ENCODE measurements at regions not wholly inside any gene's neighbourhood (a gene's known extent, or its start where the extent isn't known, plus 50 kb on each side); places are given as distances from the start of the nearest gene placed in this dataset.

GRCh38 chr1:25110036-25110435 is 122.3 kb downstream of the SYF2 start:
- intact Hi-C loops (cut with DNase I): no loop called here
- Histone ChIP-seq H3K9ac (ENCODE audit: low read length in 3 of 3) (no peak overlapping the region), H3K27ac (ENCODE audit: low read depth in 2 of 2, low read length in 2 of 2) (no peak overlapping the region), H3K4me3 (ENCODE audit: low read length in 3 of 3) (no peak overlapping the region), H3K36me3 (ENCODE audit: control insufficient read depth in 2 of 3, insufficient read depth in 3 of 3, low read length in 3 of 3) (no peaks in the 10 kb centered on the region), H3K9me3 (ENCODE audit: control insufficient read depth in 2 of 3, insufficient read depth in 1 of 3, low read length in 3 of 3) (peaks cover 0 to 8% (median 0%) of the 10 kb centered on the region in 3 donors), H3K27me3 (ENCODE audit: control insufficient read depth, insufficient read depth, low read length) (no peaks in the 10 kb centered on the region), H3K4me1 (ENCODE audit: control insufficient read depth in 2 of 3, insufficient read depth in 2 of 3, low read depth in 1 of 3, low read length in 3 of 3) (no peaks in the 10 kb centered on the region)
- FAIRE-seq (no peak), DNase-seq (no peak)
- TF ChIP-seq, protein P1, sequence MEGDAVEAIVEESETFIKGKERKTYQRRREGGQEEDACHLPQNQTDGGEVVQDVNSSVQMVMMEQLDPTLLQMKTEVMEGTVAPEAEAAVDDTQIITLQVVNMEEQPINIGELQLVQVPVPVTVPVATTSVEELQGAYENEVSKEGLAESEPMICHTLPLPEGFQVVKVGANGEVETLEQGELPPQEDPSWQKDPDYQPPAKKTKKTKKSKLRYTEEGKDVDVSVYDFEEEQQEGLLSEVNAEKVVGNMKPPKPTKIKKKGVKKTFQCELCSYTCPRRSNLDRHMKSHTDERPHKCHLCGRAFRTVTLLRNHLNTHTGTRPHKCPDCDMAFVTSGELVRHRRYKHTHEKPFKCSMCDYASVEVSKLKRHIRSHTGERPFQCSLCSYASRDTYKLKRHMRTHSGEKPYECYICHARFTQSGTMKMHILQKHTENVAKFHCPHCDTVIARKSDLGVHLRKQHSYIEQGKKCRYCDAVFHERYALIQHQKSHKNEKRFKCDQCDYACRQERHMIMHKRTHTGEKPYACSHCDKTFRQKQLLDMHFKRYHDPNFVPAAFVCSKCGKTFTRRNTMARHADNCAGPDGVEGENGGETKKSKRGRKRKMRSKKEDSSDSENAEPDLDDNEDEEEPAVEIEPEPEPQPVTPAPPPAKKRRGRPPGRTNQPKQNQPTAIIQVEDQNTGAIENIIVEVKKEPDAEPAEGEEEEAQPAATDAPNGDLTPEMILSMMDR (IDR thresholded peaks at IDR 0.05; ENCODE audit: borderline replicate concordance, extremely low read depth, insufficient read depth): no peak

DNA sequence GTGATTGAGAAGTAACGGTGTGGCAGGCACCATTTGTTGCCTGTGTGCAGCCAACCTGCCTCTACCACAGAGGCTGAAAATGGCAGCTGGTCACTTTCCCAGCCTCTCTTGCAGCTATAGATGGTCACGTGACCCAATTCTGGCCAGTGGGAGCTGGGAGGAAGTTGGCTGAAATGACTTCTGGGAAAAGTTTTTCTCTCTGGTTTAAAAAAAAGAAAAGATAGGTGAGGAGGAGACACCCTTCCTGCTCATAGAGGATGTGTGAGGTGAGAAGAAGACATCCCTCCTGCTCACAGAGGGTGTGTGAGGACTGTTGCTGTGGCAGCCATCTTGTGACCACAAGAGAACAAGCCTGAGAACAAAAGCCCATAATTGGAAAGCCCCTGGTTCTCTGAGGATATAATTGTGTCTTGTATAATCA is 122.8 kb downstream of the SYF2 start:
- intact Hi-C loops (cut with DNase I): no loop called here
- TF ChIP-seq, protein P1 (IDR thresholded peaks at IDR 0.05; ENCODE audit: borderline replicate concordance, extremely low read depth, insufficient read depth): no peak
- H3K4me3 ChIP-seq (ENCODE audit: low read length in 3 of 3): no peak overlapping the region
- H3K27me3 ChIP-seq (ENCODE audit: control insufficient read depth, insufficient read depth, low read length): no peaks in the 10 kb centered on the region
- H3K9me3 ChIP-seq (ENCODE audit: control insufficient read depth in 2 of 3, insufficient read depth in 1 of 3, low read length in 3 of 3): peaks cover 0 to 8% (median 0%) of the 10 kb centered on the region in 3 donors
- FAIRE-seq (no peak), DNase-seq (no peak)
- no peak overlapping the region for H3K27ac ChIP-seq (ENCODE audit: low read depth in 2 of 2, low read length in 2 of 2)
- H3K36me3 ChIP-seq (ENCODE audit: control insufficient read depth in 2 of 3, insufficient read depth in 3 of 3, low read length in 3 of 3): no peaks in the 10 kb centered on the region
- no peaks in the 10 kb centered on the region for H3K4me1 ChIP-seq (ENCODE audit: control insufficient read depth in 2 of 3, insufficient read depth in 2 of 3, low read depth in 1 of 3, low read length in 3 of 3)
- H3K9ac ChIP-seq (ENCODE audit: low read length in 3 of 3): no peak overlapping the region

DNA sequence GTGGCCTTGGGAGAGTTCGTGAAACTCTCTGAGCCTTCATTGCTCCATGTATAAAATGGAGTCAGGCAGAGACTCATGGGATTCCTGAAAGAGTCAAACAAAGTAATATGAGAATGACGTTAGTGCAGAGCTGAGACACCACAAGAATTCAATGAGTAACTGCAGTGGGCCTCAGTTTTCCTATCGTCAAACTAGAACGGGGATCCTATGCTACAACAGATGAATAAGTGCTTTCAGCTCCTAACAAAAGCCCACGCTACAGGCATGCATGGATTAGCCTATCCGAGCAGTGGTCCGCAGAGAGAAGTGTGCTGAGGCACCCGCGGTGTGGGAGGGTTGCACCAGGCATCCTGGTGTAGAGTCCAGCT is 124.7 kb downstream of the SYF2 start:
- intact Hi-C loops (cut with DNase I): no loop called here
- Histone ChIP-seq H3K9ac (ENCODE audit: low read length in 3 of 3) (no peak overlapping the region), H3K36me3 (ENCODE audit: control insufficient read depth in 2 of 3, insufficient read depth in 3 of 3, low read length in 3 of 3) (no peaks in the 10 kb centered on the region), H3K9me3 (ENCODE audit: control insufficient read depth in 2 of 3, insufficient read depth in 1 of 3, low read length in 3 of 3) (peaks cover 0 to 8% (median 0%) of the 10 kb centered on the region in 3 donors), H3K27ac (ENCODE audit: low read depth in 2 of 2, low read length in 2 of 2) (no peak overlapping the region), H3K4me3 (ENCODE audit: low read length in 3 of 3) (no peak overlapping the region), H3K27me3 (ENCODE audit: control insufficient read depth, insufficient read depth, low read length) (no peaks in the 10 kb centered on the region), H3K4me1 (ENCODE audit: control insufficient read depth in 2 of 3, insufficient read depth in 2 of 3, low read depth in 1 of 3, low read length in 3 of 3) (no peaks in the 10 kb centered on the region)
- TF ChIP-seq, protein P1 (IDR thresholded peaks at IDR 0.05; ENCODE audit: borderline replicate concordance, extremely low read depth, insufficient read depth): no peak
- DNase-seq (no peak), FAIRE-seq (no peak)

DNA sequence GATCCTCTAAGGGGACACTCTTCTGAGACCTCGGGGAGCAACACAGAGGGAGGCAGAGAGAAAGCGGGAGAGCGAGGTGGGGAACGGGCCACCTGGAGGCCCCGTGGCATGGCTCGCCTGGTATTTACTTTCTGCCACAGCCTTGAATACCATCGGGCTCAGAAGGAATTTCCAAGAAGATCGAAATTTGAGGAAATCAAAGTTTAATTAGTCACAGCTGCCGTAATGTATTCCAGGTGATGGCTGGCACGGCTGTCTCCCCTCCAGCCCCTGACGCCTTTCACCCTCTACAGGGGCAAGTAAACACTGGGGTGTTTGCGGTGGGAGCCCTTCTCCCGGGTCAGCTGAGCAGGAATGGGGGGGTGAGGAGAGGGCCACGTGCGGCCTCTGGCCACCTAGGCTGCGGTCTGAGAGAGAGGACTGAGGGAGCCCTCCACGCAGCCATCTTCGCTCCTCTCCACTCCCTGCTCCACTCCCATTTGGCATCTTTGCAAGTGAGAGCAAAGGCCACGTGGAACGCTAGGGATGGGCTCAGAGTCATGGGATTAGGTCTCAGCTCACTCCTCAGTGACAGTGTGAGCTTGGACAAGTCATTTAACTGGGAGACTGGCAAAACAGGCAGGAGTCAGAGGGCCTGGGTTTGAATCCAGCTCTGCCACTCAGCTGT is 125.2 kb downstream of the SYF2 start:
- intact Hi-C loops (cut with DNase I): no loop called here
- Histone ChIP-seq H3K4me3 (ENCODE audit: low read length in 3 of 3) (no peak overlapping the region), H3K9me3 (ENCODE audit: control insufficient read depth in 2 of 3, insufficient read depth in 1 of 3, low read length in 3 of 3) (peaks cover 0 to 8% (median 0%) of the 10 kb centered on the region in 3 donors), H3K9ac (ENCODE audit: low read length in 3 of 3) (no peak overlapping the region), H3K36me3 (ENCODE audit: control insufficient read depth in 2 of 3, insufficient read depth in 3 of 3, low read length in 3 of 3) (no peaks in the 10 kb centered on the region), H3K27me3 (ENCODE audit: control insufficient read depth, insufficient read depth, low read length) (no peaks in the 10 kb centered on the region), H3K4me1 (ENCODE audit: control insufficient read depth in 2 of 3, insufficient read depth in 2 of 3, low read depth in 1 of 3, low read length in 3 of 3) (no peaks in the 10 kb centered on the region), H3K27ac (ENCODE audit: low read depth in 2 of 2, low read length in 2 of 2) (no peak overlapping the region)
- no peak for FAIRE-seq
- DNase-seq: no peak
- TF ChIP-seq, protein P1 (IDR thresholded peaks at IDR 0.05; ENCODE audit: borderline replicate concordance, extremely low read depth, insufficient read depth): no peak
